ENCODE measurements at regions not wholly inside any gene's neighbourhood (a gene's known extent, or its start where the extent isn't known, plus 50 kb on each side); places are given as distances from the start of the nearest gene placed in this dataset.

GRCh38 chr14:97446087-97446486, 648.9 kb downstream of the VRK1 start:
- TF ChIP-seq CTCF (conservative IDR thresholded peaks at IDR 0.05 in 1 of 2, IDR thresholded peaks at IDR 0.05 in 1 of 2; ENCODE audit: extremely low read depth in 1 of 2, insufficient read depth in 1 of 2, low read depth in 1 of 2, low read length in 2 of 2) = no peak
- no peak for TF ChIP-seq EZH2 (IDR thresholded peaks at IDR 0.05; ENCODE audit: borderline replicate concordance, low read length)

All from mammary epithelial cell (primary cell).